GM23338 (cell line): ENCODE measurements at regions not wholly inside any gene's neighbourhood (a gene's known extent, or its start where the extent isn't known, plus 50 kb on each side); places are given as distances from the start of the nearest gene placed in this dataset.

Experiments
- ATAC-seq: fragments of 200-7000 bp; cut with Tn5 transposase; 3 replicates; pipeline ENCODE4 v1.9.1; 2020
- DNase-seq: peaks from one replicate; pipeline ENCODE4 v3.0.0-alpha.2; 2015; ENCODE audit warnings: low spot score
- H2AFZ ChIP-seq: fragments of 200-600 bp; sonication (generic); 2 replicates; pipeline ENCODE4 v1.8.0; 2016; ENCODE audit warnings: antibody characterized with exemption, mild to moderate bottlenecking, moderate library complexity
- H3F3A ChIP-seq: fragments of 200-600 bp; sonication (generic); replicated peaks from 2 replicates; pipeline ENCODE4 v1.8.0; 2017; ENCODE audit warnings: antibody characterized with exemption, mixed run types, low read depth
- H3K27ac ChIP-seq: fragments of 200-600 bp; sonication (generic); 2 replicates; pipeline ENCODE4 v1.6.1; 2016; ENCODE audit warnings: low read depth
- H3K27me3 ChIP-seq: fragments of 200-600 bp; sonication (generic); 2 replicates; pipeline ENCODE4 v1.8.0; 2016; ENCODE audit warnings: mild to moderate bottlenecking, mixed run types, moderate library complexity; ENCODE audit not compliant: insufficient read depth
- H3K36me3 ChIP-seq: fragments of 200-600 bp; sonication (generic); 2 replicates; pipeline ENCODE4 v1.8.0; 2016; ENCODE audit warnings: mild to moderate bottlenecking; ENCODE audit not compliant: insufficient read depth
- H3K4me1 ChIP-seq: fragments of 200-600 bp; sonication (generic); 2 replicates; pipeline ENCODE4 v1.8.0; 2016; ENCODE audit warnings: mild to moderate bottlenecking, moderate library complexity; ENCODE audit not compliant: insufficient read depth
- H3K4me2 ChIP-seq: fragments of 200-600 bp; sonication (generic); 2 replicates; pipeline ENCODE4 v1.7.1; 2017; ENCODE audit warnings: mixed run types
- H3K4me3 ChIP-seq: fragments of 200-600 bp; sonication (generic); 2 replicates; pipeline ENCODE4 v1.6.1; 2016; ENCODE audit warnings: mixed run types
- H3K79me2 ChIP-seq: fragments of 200-600 bp; sonication (generic); replicated peaks from 2 replicates; pipeline ENCODE4 v1.8.0; 2017; ENCODE audit warnings: mild to moderate bottlenecking; ENCODE audit not compliant: insufficient read depth
- H3K9me2 ChIP-seq: fragments of 200-600 bp; sonication (generic); 2 replicates; pipeline ENCODE4 v1.8.0; 2017; ENCODE audit not compliant: insufficient read depth
- H4K20me1 ChIP-seq: fragments of 200-600 bp; sonication (generic); replicated peaks from 2 replicates; pipeline ENCODE4 v1.8.0; 2017; ENCODE audit warnings: mild to moderate bottlenecking; ENCODE audit not compliant: insufficient read depth
- H3K27ac Mint-ChIP-seq: 2 replicates; pipeline ENCODE4 v1.8.0; 2020; ENCODE audit warnings: inconsistent platforms, mild to moderate bottlenecking, moderate library complexity, mixed read lengths
- H3K27me3 Mint-ChIP-seq: 3 replicates; pipeline ENCODE4 v1.8.0; 2022; ENCODE audit warnings: low read depth, mild to moderate bottlenecking, moderate library complexity, mixed read lengths, inconsistent platforms; ENCODE audit not compliant: insufficient read depth, poor library complexity
- H3K36me3 Mint-ChIP-seq: 3 replicates; pipeline ENCODE4 v1.8.0; 2021; ENCODE audit warnings: low read depth, mild to moderate bottlenecking, inconsistent platforms, moderate library complexity, mixed read lengths
- H3K4me1 Mint-ChIP-seq: 3 replicates; pipeline ENCODE4 v1.8.0; 2020; ENCODE audit warnings: mild to moderate bottlenecking, inconsistent platforms, mixed read lengths
- H3K4me3 Mint-ChIP-seq: 3 replicates; pipeline ENCODE4 v1.8.0; 2021; ENCODE audit warnings: moderate library complexity, mild to moderate bottlenecking, inconsistent platforms, mixed read lengths
- H3K9me3 Mint-ChIP-seq: 3 replicates; pipeline ENCODE4 v1.8.0; 2020; ENCODE audit warnings: moderate library complexity, mild to moderate bottlenecking, inconsistent platforms, mixed read lengths
- CREB1 ChIP-seq: fragments of 250-450 bp; sonication (Bioruptor Pico); IDR thresholded peaks from 2 replicates; pipeline ENCODE4 v1.5.0; 2020; ENCODE audit warnings: low read depth, mild to moderate bottlenecking, moderate library complexity
- CTCF ChIP-seq, 2 experiments: fragments of 200-600 bp in 1 of 2; sonication (generic) in 1 of 2; conservative IDR thresholded peaks; 2 replicates each; pipeline versions ENCODE4 v1.5.1 to v1.6.1; 2016 to 2017; ENCODE audit warnings: antibody characterized with exemption in 2 of 2, low read depth in 2 of 2, mild to moderate bottlenecking in 2 of 2, moderate library complexity in 1 of 2
- EZH2 ChIP-seq: fragments of 200-600 bp; sonication (generic); IDR thresholded peaks from one replicate; pipeline ENCODE4 v1.8.0; 2017; ENCODE audit warnings: antibody characterized with exemption, mild to moderate bottlenecking, low read depth; ENCODE audit not compliant: unreplicated experiment
- EZH2phosphoT487 ChIP-seq: fragments of 200-600 bp; sonication (generic); IDR thresholded peaks from one replicate; pipeline ENCODE4 v1.8.1; 2018; ENCODE audit warnings: antibody characterized with exemption; ENCODE audit not compliant: unreplicated experiment
- JUNB ChIP-seq: IDR thresholded peaks from one replicate; pipeline ENCODE4 v1.6.1; 2016; ENCODE audit warnings: antibody characterized with exemption; ENCODE audit not compliant: unreplicated experiment
- NANOG ChIP-seq: IDR thresholded peaks from 2 replicates; pipeline ENCODE4 v1.6.1; 2016; ENCODE audit warnings: antibody characterized with exemption, borderline replicate concordance
- POLR2AphosphoS5 ChIP-seq: IDR thresholded peaks from 2 replicates; pipeline ENCODE4 v1.6.1; 2016; ENCODE audit warnings: antibody characterized with exemption, low read depth
- REST ChIP-seq: IDR thresholded peaks from one replicate; pipeline ENCODE4 v1.6.1; 2018; ENCODE audit warnings: antibody characterized with exemption; ENCODE audit not compliant: unreplicated experiment
- STAT1 ChIP-seq: IDR thresholded peaks from one replicate; pipeline ENCODE4 v1.6.1; 2016; ENCODE audit warnings: antibody characterized with exemption; ENCODE audit not compliant: unreplicated experiment
- ZNF114 ChIP-seq: fragments of 250-450 bp; sonication (Bioruptor Pico); IDR thresholded peaks from 2 replicates; pipeline ENCODE4 v1.5.0; 2020; ENCODE audit warnings: mild to moderate bottlenecking, moderate library complexity
- TF ChIP-seq, protein P1 (sequence below): IDR thresholded peaks from 2 replicates; pipeline ENCODE4 v1.6.1; 2016; ENCODE audit warnings: antibody characterized with exemption

DNA sequence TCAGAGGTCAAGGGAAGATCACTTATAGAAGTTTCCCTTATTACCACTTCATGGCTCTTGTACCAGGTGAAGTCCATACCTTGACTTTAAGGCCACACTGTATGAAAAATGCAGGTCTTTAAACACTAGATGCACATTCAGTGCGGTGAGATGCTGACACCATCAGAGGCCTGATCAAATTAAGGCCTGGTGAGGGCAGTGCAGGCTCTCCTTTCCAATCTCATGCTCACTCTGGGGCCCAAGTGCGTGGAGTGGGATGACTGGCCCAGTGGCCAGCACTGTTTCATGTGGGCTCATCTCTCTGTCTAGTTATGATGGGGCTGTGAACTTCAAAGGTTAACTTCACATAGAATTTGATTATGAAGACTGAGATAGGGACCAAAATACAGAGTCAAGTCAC is 281.1 kb downstream of the SLC4A3 start:
- H2AFZ ChIP-seq = no peak overlapping the region
- no peaks in the 10 kb centered on the region for H3K27me3 ChIP-seq
- no peaks in the 10 kb centered on the region for H3K36me3 ChIP-seq
- H4K20me1 ChIP-seq = no peaks in the 10 kb centered on the region
- no peak for TF ChIP-seq ZNF114 (CRISPR knock-in tag)
- TF ChIP-seq JUNB = no peak
- TF ChIP-seq CTCF (conservative IDR thresholded peaks at IDR 0.05; ENCODE audit: low read depth in 2 of 2) = peak; percentile 27 to 60; a peak in 3 of 4 replicates
- no peak overlapping the region for H3K27ac Mint-ChIP-seq
- H3K4me1 ChIP-seq = no peaks in the 10 kb centered on the region
- H3K27me3 Mint-ChIP-seq = no peaks in the 10 kb centered on the region
- H3K4me3 Mint-ChIP-seq = no peak overlapping the region
- H3K4me3 ChIP-seq = no peak overlapping the region
- peak; percentile 42; the same call in 1 of the 3 replicates for ATAC-seq
- H3K9me3 Mint-ChIP-seq = no peaks in the 10 kb centered on the region
- peak; percentile 9 for DNase-seq
- no peaks in the 10 kb centered on the region for H3F3A ChIP-seq
- H3K79me2 ChIP-seq = no peaks in the 10 kb centered on the region
- 0 out of 2 replicates have a peak, but pooled peaks cover 9% of the 10 kb centered on the region for H3K9me2 ChIP-seq
- no peaks in the 10 kb centered on the region for H3K4me1 Mint-ChIP-seq
- H3K27ac ChIP-seq = no peak overlapping the region
- H3K36me3 Mint-ChIP-seq = no peaks in the 10 kb centered on the region
- H3K4me2 ChIP-seq = no peak overlapping the region

DNA sequence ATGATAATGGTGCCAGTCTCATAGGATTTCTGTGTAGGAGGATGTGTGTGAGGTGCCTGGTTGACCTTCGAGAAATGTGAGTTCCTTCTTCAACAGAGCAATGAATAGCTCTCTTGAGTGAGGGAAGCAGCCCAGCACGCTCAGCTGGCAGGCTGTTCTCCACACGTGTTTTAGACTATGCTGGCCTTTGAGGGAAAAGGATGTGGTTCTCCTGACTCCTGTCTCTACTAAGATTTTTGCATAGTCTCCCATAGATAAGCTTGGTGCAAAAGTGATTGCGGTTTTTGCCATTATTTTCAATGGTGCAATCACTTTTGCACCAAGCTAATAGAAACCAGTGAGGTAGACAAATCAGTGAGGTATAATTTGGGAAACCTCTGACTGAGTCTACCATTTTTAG is 284.1 kb downstream of the SLC4A3 start:
- DNase-seq (no peak), ATAC-seq (no peak)
- H3K9me3 Mint-ChIP-seq = no peaks in the 10 kb centered on the region
- no peaks in the 10 kb centered on the region for H3K36me3 ChIP-seq
- no peak overlapping the region for H3K4me3 ChIP-seq
- no peak overlapping the region for H3K4me3 Mint-ChIP-seq
- H3K9me2 ChIP-seq = peaks cover 16% of the 10 kb centered on the region; the same call in 1 of the 2 replicates
- no peaks in the 10 kb centered on the region for H4K20me1 ChIP-seq
- no peak overlapping the region for H3K4me2 ChIP-seq
- H3K27ac Mint-ChIP-seq = no peak overlapping the region
- no peak overlapping the region for H3K27ac ChIP-seq
- no peaks in the 10 kb centered on the region for H3K79me2 ChIP-seq
- H3K4me1 Mint-ChIP-seq = no peaks in the 10 kb centered on the region
- no peak for TF ChIP-seq REST
- no peak for TF ChIP-seq JUNB
- no peak for TF ChIP-seq NANOG
- TF ChIP-seq, protein P1, sequence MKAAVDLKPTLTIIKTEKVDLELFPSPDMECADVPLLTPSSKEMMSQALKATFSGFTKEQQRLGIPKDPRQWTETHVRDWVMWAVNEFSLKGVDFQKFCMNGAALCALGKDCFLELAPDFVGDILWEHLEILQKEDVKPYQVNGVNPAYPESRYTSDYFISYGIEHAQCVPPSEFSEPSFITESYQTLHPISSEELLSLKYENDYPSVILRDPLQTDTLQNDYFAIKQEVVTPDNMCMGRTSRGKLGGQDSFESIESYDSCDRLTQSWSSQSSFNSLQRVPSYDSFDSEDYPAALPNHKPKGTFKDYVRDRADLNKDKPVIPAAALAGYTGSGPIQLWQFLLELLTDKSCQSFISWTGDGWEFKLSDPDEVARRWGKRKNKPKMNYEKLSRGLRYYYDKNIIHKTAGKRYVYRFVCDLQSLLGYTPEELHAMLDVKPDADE = no peak
- no peak for TF ChIP-seq EZH2
- no peak for TF ChIP-seq CREB1 (CRISPR knock-in tag)
- TF ChIP-seq EZH2phosphoT487 = no peak
- TF ChIP-seq STAT1 = no peak
- no peak for TF ChIP-seq POLR2AphosphoS5
- no peak for TF ChIP-seq ZNF114 (CRISPR knock-in tag)
- no peaks in the 10 kb centered on the region for H3F3A ChIP-seq
- H3K36me3 Mint-ChIP-seq = no peaks in the 10 kb centered on the region
- no peaks in the 10 kb centered on the region for H3K27me3 ChIP-seq
- H2AFZ ChIP-seq = no peak overlapping the region
- no peaks in the 10 kb centered on the region for H3K4me1 ChIP-seq
- H3K27me3 Mint-ChIP-seq = no peaks in the 10 kb centered on the region
